GM21619 (cell line): ENCODE measurements at regions not wholly inside any gene's neighbourhood (a gene's known extent, or its start where the extent isn't known, plus 50 kb on each side); places are given as distances from the start of the nearest gene placed in this dataset.

Source experiments
- ATAC-seq: cut with Tn5 transposase; IDR thresholded peaks from one replicate; pipeline ENCODE4 v1.9.1; 2021; ENCODE audit not compliant: unreplicated experiment

GRCh38 chr6:154885214-154885613 lies 109.9 kb upstream of the TIAM2 start:
- ATAC-seq: no peak

DNA sequence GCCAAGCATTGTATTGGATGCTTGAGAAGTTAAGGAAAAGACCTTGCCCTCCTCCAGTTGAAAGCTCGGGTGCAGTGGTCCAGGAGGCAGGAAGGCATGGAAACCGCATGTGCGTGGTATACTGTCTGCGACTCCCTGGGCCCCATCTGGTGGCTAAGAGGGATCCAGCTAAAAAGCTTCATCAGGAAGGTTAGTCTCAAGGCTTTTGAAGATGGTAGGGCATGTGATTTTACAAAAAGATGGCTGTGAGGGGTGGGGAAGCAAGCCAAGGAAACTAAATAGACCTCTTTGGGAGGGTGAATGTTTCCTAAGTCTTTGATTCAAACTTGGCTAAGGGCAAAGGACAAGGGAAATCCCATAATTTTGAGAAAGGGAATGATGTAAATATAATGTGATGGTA lies 109.1 kb upstream of the TIAM2 start:
- no peak for ATAC-seq

- ATAC-seq: no peak
These were observed 108.6 kb upstream of the TIAM2 start for GRCh38 chr6:154886471-154886870.

- no peak for ATAC-seq
These were observed 108.1 kb upstream of the TIAM2 start for GRCh38 chr6:154887051-154887450.

- ATAC-seq: no peak
These were observed 106.5 kb upstream of the TIAM2 start for GRCh38 chr6:154888421-154889295.

DNA sequence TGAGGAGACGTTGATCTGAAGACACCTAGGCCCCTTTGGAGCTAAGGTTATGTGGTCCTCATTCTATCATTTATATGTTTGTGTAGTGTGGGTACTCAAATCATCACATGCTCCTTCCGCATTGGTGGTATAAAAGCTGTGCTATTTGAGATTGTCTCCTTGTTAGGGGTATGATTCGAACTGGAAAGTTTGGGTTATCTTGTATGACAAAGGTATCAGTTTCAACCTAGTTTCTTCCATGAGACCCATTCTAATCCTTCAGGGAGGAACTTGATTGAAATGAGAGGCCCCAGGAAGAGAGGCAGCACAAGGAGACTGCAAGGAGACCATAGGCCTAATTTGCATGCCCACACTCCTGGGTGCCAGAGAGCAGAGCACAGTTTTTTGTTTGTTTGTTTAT lies 104.2 kb upstream of the TIAM2 start:
- ATAC-seq: no peak

- ATAC-seq: no peak
These were observed 103.2 kb upstream of the TIAM2 start for GRCh38 chr6:154891901-154892300.

- no peak for ATAC-seq
These were observed 101.2 kb upstream of the TIAM2 start for GRCh38 chr6:154893917-154894316.

DNA sequence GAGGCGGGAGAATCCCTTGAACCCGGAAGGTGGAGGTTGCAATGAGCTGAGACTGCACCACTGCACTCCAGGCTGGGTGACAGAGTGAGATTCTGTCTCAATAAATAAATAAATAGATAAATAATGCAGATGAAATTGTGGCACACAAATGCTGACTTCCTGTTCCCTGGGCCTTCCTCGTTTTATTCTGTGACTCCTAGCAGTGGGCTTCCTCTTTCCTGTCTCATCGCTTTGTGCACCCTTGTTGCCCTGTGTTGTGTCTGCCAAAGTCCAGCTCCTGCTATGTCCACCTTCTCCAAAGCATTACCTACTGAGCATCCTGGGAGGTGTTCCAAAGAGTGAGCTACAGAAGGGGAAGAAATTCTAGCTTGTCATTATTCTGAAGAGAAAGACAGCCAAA lies 100.2 kb upstream of the TIAM2 start:
- no peak for ATAC-seq

DNA sequence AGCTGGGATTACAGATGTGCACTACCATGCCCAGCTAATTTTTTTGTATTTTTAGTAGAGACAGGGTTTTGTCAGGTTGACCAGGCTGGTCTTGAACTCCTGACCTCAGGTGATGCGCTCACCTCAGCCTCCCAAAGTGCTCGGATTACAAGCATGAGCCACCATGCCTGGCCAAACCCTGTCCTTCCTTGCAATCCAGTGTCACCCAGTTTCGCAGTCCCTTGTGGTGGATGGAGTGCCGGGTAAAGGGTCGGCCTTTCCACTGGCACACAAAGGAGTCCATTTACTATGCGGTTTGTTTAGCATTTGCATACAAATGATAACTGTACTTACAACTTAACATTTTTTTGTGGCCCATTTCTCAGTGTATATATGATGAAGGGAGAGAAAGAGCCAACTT lies 99.3 kb upstream of the TIAM2 start:
- ATAC-seq: no peak

DNA sequence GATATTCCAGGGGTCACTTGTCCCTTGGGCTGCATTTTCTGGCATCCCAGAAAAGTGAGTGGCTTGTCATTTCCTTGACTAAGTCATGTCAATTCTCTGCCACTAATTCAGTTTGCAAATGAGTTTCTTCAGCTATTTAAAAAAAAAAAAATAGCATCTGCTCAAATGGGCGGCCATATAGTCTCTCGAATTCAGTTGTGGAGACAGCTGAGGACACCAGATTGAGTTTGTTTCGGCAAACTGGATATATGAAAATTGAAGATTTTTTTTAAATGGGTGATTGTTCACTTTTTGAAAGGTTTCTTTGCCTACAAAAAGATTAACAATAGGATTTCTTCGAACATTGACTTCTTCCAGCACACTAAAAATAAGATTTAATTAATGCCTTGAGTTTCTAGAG lies 96.3 kb upstream of the TIAM2 start:
- ATAC-seq: no peak

DNA sequence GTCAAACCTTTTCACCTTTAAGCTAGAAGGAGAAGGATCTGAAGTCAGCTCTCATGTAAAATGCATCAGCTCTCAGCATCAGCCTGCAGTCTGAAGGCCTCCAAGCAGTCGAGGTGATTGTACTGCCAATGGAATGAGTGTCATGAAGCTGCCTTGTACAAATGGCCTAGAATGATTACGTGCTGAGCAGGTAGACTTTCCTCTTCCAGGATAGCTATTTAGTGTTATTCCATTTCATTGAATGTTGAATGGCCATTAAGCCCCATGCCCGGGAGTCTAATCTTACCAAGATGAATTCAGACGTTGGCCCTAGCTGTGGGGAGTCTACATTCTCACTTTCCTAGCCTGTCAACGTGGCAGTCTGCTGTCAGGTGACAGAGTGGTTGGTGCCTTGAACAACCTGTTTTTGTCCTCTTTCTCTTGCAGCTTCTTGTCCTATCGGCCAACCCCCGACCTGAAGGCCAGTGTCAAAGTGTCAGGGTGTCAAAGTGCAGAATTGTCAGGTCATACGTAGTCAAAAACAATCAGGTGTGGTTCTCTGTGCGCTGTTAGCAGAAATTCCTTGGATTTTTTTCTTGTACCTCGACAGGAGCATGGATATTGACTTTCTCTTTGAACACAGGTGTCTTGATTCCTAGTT lies 95.2 kb upstream of the TIAM2 start:
- no peak for ATAC-seq

DNA sequence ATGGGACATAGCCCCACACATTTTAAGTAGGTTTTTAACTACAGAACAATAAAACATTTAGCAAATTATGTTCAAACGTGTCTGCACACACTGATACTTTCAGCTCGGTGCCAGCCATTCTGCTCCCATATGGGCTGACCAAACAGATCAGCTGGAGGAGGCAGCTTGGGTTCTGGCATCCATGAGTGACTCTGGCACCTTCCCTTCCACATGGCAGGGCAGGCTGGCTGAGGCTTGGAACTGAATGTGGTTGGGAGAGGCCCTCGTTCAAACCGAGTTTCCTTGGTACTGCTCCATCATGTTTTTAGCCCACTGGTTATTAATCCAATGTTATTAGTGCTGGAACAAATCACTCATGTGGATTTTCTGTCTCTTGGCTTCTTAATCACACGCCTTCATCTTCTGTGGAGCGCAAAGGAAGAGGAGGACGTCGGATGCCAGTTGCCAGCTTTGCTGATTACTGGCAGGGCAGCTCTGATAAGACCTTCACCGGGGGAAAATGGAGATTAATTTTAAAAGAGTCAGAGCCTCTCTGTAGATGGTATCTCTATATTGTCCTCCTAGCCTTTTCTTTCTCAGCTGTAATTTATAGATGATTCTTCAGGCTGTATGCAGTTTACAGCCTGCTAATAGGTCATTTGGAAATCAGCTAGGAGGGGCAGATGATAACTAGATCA lies 93.1 kb upstream of the TIAM2 start:
- no peak for ATAC-seq

- ATAC-seq: no peak
These were observed 87.8 kb upstream of the TIAM2 start for GRCh38 chr6:154907291-154907690.

GRCh38 chr6:154908723-154909122 lies 86.4 kb upstream of the TIAM2 start:
- no peak for ATAC-seq

DNA sequence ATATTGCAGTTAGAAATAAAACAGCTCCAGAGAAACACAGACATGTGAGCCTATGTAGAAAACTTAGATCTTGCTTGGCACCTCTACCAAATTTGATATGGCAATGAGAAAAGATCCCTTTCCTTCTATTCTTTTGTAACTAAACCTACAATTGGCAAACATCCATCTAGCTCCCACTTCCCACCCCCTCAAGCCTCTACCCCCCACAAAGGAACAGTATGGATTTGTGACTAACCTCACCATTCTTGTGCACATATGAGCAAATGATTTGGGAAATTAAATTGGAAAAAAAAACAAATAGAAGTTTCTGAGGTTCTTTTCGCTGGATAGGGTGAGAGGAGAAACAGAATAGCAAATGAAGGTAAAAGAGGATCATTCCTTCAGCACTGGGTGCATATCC lies 85.8 kb upstream of the TIAM2 start:
- ATAC-seq: no peak

- ATAC-seq: no peak
These were observed 85.3 kb upstream of the TIAM2 start for GRCh38 chr6:154909821-154910220.

- no peak for ATAC-seq
These were observed 80.8 kb upstream of the TIAM2 start for GRCh38 chr6:154914288-154914687.

- no peak for ATAC-seq
These were observed 78.3 kb upstream of the TIAM2 start for GRCh38 chr6:154916857-154917256.

DNA sequence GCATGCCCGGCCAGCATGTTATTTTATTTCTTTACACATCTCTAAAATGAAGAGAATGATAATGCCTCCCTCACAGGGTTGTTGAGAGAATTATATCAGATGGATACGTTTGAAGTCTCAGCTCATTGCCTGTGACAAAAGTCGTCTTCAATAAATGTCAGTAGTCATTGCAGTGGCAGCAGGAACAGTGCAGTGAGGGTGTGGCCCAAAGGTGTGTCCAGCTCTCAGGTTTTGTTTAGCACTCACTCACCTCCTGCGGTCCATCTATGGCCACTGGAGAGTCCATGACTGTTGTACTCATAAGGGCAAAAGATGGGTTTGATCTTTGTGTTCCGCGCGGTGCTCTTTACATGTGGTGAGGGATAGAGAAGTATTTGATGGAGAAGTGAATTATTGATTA lies 77.2 kb upstream of the TIAM2 start:
- no peak for ATAC-seq

- no peak for ATAC-seq
These were observed 75.3 kb upstream of the TIAM2 start for GRCh38 chr6:154919806-154920205.
